Fibroblast of pulmonary artery (primary cell): ENCODE measurements at regions not wholly inside any gene's neighbourhood (a gene's known extent, or its start where the extent isn't known, plus 50 kb on each side); places are given as distances from the start of the nearest gene placed in this dataset.

ENCODE experiments used
- DNase-seq: peaks from one replicate; pipeline ENCODE4 v3.0.0-alpha.2; 2010; ENCODE audit warnings: low read depth
- H3K4me3 ChIP-seq: replicated peaks from 2 replicates; pipeline ENCODE4 v1.5.1; 2011; ENCODE audit warnings: low read depth, mild to moderate bottlenecking, control low read depth, low read length, moderate library complexity
- CTCF ChIP-seq: IDR thresholded peaks from 2 replicates; pipeline ENCODE4 v1.5.1; 2011; ENCODE audit warnings: mild to moderate bottlenecking, control low read depth, low read length, inconsistent platforms; ENCODE audit errors: missing control alignments

- peak; percentile 68 for DNase-seq
- no peak for TF ChIP-seq CTCF
- H3K4me3 ChIP-seq: no peak overlapping the region
Measured at GRCh38 chrY:7447881-7448516, 536.4 kb upstream of the AMELY start.

- no peak for DNase-seq
- H3K4me3 ChIP-seq: no peak overlapping the region
- no peak for TF ChIP-seq CTCF
Measured at GRCh38 chrY:7444141-7444540, 532.6 kb upstream of the AMELY start.

DNA sequence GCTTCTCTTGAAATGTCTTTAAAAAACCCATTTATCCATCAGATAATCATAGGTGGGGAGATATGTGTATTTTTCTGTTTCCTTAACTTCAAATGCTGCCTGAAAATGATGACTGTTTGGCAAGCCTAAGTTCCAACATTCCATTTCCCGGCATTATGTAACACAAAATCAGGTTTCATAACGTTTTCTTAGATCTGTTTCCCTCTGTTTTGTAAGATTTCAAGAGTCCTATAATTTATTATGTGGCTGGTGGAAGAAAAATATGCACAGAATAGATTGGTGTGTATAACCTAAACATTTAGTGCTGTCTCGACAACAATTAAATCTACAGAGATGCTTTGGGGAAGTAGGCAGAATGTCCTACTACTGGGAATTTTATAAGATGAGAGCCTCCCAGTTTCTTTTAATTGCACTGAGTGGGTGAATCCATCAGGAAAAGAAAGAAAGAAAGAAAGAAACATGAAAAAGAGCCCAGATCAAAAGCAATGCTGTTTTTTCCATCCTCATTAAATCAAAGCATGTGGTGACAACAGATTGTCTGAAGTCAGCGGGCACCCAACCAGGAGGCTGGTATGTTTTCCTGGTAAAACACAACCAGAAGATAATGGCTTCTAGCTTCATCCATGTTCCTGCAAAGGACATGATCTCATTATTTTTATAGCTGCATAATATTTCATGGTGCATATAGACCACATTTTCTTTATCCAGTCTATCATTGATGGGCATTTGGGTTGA lies 529.4 kb upstream of the AMELY start:
- TF ChIP-seq CTCF: no peak
- DNase-seq: peak; percentile 52
- no peak overlapping the region for H3K4me3 ChIP-seq

DNA sequence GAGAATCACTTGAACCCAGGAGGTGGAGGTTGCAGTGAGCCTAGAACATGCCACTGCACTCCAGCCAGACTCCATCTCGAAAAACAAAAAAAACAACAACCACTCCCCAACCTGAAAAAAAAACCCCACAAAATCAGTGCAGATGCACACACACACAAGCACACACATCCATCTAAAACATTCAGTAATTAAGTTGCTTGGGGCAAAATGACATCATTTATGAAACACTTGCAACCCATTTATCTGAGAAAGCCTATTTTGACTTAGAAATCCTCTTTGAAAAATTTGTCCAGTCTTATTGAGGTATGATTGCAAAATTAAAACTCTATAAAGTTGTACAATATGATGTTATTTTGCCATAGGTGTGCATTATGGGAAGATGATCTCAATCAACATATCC lies 525.5 kb upstream of the AMELY start:
- no peak for TF ChIP-seq CTCF
- DNase-seq: no peak
- no peak overlapping the region for H3K4me3 ChIP-seq

DNA sequence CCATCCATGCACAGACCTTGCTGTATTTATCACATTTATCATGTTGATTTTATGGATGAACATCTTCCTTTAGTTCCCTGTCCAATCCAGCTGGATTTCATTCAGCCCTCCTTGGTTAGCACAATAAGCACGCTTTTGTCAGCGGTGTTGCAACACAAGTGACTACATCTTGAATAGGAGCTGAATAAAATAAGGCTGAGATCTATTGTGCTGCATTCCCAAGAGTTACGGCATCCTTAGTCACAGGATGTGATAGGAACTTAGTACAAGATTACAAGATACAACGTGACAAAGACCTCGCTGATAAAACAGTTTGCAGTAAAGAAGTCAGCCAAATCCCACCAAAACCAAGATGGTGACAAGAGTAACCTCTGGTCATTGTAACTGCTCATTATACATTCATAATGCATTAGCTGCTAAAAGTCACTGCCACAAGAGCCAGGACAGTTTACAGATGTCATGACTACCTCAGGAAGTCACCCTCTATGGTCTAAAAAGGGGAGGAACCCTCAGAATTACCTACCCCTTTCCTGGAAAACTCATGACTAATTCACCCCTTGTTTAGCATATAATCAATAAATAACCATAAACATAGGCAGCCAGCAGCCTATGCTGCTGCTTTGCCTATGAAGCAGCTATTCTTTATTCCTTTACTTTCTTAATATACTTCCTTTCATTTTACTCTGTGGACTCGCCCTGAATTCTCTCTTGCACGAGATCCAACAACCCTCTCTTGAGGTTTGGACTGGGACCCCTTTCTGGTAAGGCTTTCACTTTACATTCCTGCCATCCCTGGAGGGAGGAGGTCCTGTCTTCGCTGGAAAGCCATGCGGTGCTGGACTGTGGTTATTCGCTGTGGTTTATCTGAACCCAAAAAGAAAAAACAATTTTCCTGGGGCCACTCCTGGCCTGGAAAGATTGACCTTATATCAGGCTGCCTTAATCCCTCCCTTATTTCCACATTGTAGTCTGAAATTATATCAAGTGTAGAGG lies 522.6 kb upstream of the AMELY start:
- no peak for TF ChIP-seq CTCF
- DNase-seq: peak; percentile 96
- peak overlapping the region; percentile 19 for H3K4me3 ChIP-seq

DNA sequence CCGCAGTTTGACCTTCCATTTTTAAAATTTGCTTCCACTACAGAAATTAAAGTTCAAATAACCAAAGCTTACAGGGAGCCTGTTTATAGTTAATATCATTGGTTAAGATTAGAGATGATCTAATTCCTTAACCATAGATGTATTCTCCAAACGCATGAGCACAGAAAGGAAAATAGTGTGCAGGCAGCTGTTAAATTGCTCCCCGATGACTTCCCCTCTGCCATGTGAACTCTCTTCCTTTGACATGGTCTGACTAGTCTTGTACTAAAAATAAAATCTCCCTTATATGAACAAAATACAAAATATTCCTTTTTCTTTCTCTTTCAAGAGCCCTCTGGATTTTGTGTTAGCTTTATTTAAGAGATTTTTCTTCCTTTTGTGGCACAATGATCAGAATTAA lies 507.6 kb upstream of the AMELY start:
- TF ChIP-seq CTCF: no peak
- H3K4me3 ChIP-seq: no peak overlapping the region
- DNase-seq: no peak
